NCI-H524 treated with DMSO at 0.1 percent for 48 hours (cell line): ENCODE measurements at regions not wholly inside any gene's neighbourhood (a gene's known extent, or its start where the extent isn't known, plus 50 kb on each side); places are given as distances from the start of the nearest gene placed in this dataset.

Experiments
- DNase-seq: peaks from one replicate; lab custom pipeline; 2025; lab: John Stamatoyannopoulos, UW

GRCh38 chr11:70521475-70522308 is 123.4 kb downstream of the CTTN start:
- no peak for DNase-seq

- no peak for DNase-seq
Observed at GRCh38 chr11:70522309-70522592, 123.9 kb downstream of the CTTN start.

GRCh38 chr11:70522593-70523311 is 124.4 kb downstream of the CTTN start:
- DNase-seq = peak; percentile 64

GRCh38 chr11:70523384-70524095 is 125.2 kb downstream of the CTTN start:
- DNase-seq = no peak

- DNase-seq = no peak
Observed at GRCh38 chr11:70524096-70524922, 126.0 kb downstream of the CTTN start.

GRCh38 chr11:70525006-70525405 is 126.7 kb downstream of the CTTN start:
- DNase-seq = no peak

GRCh38 chr11:70525466-70525865 is 127.1 kb downstream of the CTTN start:
- DNase-seq = no peak

GRCh38 chr11:70526116-70527045 is 128.1 kb downstream of the CTTN start:
- DNase-seq = no peak

GRCh38 chr11:70527046-70527395 is 128.7 kb downstream of the CTTN start:
- DNase-seq = no peak

GRCh38 chr11:70527429-70528045 is 129.2 kb downstream of the CTTN start:
- DNase-seq = no peak

- no peak for DNase-seq
Observed at GRCh38 chr11:70528046-70528793, 129.9 kb downstream of the CTTN start.

GRCh38 chr11:70528794-70529580 is 130.7 kb downstream of the CTTN start:
- DNase-seq = no peak

- no peak for DNase-seq
Observed at GRCh38 chr11:70530010-70530409, 131.7 kb downstream of the CTTN start.

- no peak for DNase-seq
Observed at GRCh38 chr11:70530629-70531185, 132.4 kb downstream of the CTTN start.

GRCh38 chr11:70531281-70532065 is 133.1 kb downstream of the CTTN start:
- DNase-seq = no peak

- no peak for DNase-seq
Observed at GRCh38 chr11:70532066-70532440, 133.7 kb downstream of the CTTN start.

GRCh38 chr11:70532731-70533130 is 134.4 kb downstream of the CTTN start:
- DNase-seq = no peak
